ENCODE measurements at regions not wholly inside any gene's neighbourhood (a gene's known extent, or its start where the extent isn't known, plus 50 kb on each side); places are given as distances from the start of the nearest gene placed in this dataset.

GRCh38 chr6:30801950-30802349 is 57.6 kb upstream of the IER3 start:
- no peak for TF ChIP-seq CTCF (conservative IDR thresholded peaks at IDR 0.05)
- H3K27ac ChIP-seq: no peak overlapping the region

GRCh38 chr6:30800871-30801270 is 56.5 kb upstream of the IER3 start:
- TF ChIP-seq CTCF (conservative IDR thresholded peaks at IDR 0.05): no peak
- H3K27ac ChIP-seq: no peak overlapping the region

- no peak for TF ChIP-seq CTCF (conservative IDR thresholded peaks at IDR 0.05)
- no peak overlapping the region for H3K27ac ChIP-seq
Measured at GRCh38 chr6:30799210-30799609, 54.9 kb upstream of the IER3 start.

- no peak overlapping the region for H3K27ac ChIP-seq
- TF ChIP-seq CTCF (conservative IDR thresholded peaks at IDR 0.05): no peak
Measured at GRCh38 chr6:30798494-30798893, 54.1 kb upstream of the IER3 start.

GRCh38 chr6:30795549-30796293 is 51.4 kb upstream of the IER3 start:
- no peak overlapping the region for H3K27ac ChIP-seq
- no peak for TF ChIP-seq CTCF (conservative IDR thresholded peaks at IDR 0.05)
